ENCODE measurements at regions not wholly inside any gene's neighbourhood (a gene's known extent, or its start where the extent isn't known, plus 50 kb on each side); places are given as distances from the start of the nearest gene placed in this dataset.

DNA sequence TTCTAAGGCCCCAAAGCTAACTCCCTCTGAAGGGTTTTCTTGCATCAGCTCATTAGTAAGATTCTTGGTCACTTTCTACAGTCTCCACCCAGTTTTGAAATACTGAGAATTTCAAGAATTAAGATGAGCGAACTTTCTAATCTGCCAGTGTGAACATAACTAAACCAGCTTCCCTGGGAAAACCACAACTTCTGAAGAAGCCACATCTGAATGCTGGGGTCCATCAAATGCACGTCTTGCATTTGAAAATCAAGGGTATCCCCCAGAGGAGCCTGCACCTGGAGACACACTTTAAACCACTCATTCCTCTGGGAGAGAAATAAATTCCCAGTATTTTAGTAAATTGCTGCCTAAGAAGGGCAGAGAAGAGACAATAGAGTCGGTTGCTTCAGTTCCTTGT, 292.1 kb upstream of the CDH4 start:
- DNase-seq (ENCODE audit: low spot score) = no peak

- DNase-seq (ENCODE audit: low spot score) = no peak
These were observed 291.6 kb upstream of the CDH4 start for GRCh38 chr20:60960500-60960899.

DNA sequence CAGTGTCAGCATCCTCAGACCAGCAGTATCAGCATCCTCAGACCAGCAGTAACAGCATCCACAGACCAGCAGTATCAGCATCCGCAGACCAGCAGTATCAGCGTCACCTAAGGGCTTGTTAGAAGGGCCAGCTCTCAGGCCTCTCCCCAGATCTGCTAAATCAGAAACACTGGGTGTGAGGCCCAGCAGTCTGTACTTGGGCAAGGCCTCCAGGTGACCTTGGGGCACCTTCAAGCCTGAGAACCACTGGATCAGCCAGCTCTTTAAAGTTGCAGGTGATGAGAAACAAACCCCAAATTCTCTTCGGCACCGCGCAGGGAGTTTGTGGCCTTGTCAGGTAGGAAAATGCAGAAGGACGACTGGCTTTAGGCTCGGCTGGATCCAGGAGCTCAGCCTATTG, 290.5 kb upstream of the CDH4 start:
- DNase-seq (ENCODE audit: low spot score) = no peak

- no peak for DNase-seq (ENCODE audit: low spot score)
These were observed 289.6 kb upstream of the CDH4 start for GRCh38 chr20:60962367-60963045.

GRCh38 chr20:60963146-60963545, 288.9 kb upstream of the CDH4 start:
- no peak for DNase-seq (ENCODE audit: low spot score)

- DNase-seq (ENCODE audit: low spot score) = no peak
These were observed 287.1 kb upstream of the CDH4 start for GRCh38 chr20:60964911-60965310.

GRCh38 chr20:60966031-60966430, 286.0 kb upstream of the CDH4 start:
- DNase-seq (ENCODE audit: low spot score) = no peak

DNA sequence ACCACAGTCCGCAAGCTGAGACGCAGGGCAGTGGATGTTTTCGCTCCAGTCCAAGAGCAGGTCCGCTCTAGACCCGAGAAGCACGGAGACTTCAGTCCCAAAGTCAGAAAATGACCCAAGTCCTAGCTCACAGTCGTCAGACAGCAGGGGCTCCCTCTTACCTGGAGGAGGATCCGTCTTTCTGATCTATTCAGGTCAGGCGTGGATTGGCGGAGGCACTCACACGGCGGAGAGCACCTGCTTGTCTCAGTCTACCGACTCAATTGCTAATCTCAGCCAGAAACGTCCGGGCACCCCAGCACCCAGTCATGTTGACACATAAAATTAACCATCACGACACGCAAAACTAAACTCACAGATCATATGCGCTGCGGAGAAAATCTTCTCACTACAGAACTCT, 285.3 kb upstream of the CDH4 start:
- DNase-seq (ENCODE audit: low spot score) = no peak

GRCh38 chr20:60967431-60968316, 284.4 kb upstream of the CDH4 start:
- DNase-seq (ENCODE audit: low spot score) = no peak

DNA sequence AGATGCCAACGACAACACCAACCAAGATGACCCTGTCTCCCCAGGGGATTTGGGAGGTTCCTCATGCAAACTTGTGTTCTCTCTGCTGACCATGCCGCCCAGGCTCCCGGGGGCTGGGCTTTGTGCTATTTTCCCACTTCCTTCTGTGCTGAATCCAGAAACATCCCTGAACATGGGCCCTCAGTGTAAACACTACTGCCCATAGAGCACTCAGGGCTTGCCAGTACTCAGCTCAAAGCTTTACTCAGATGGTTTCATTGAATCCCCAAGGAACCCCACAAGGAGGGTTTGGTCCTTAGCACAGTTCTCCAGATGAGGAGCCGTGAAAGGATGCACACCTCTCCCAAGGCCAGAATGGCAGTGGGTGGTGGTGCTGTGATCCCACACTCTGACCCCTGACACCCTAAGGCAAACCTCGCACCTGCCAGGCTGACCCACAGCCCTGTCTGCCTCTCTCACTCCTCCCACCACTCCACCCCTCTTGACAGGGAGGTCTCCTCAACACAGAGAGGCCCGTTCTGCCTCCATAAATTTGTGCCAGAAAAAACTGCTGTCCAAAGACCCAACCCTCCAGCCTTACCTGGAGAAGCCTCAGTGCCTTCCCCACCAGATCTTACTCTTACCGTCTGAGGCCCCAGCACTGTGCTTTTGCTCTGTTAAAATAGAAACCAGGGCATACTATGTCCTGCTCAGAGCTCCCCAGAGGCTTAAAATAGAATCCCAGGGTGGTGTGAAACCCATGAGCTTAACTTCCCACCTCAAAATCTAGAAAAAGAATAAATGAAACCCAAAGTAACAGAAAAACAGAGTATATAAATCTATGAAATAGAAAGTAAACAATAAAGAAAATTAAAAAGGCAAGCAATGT, 283.0 kb upstream of the CDH4 start:
- no peak for DNase-seq (ENCODE audit: low spot score)

DNA sequence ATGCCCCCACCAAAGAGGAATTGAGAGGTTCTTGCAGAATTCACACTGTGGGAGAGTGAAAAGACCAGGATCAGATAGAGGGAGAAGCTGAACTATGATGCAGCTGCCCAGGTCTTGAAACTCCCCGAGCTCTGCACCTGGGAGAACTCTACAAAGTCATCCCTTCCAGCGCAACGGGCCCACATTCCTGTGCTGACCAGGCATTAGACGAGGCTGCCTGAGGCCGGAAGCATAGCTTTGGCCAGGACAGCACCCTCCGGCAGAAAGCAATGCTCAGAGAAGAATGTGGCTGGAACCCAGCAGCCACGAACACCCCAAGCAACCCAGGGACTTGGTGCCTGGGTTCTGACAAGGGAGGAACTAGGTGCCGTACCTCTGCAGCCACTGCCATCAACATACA, 281.5 kb upstream of the CDH4 start:
- no peak for DNase-seq (ENCODE audit: low spot score)

GRCh38 chr20:60974022-60974421, 278.0 kb upstream of the CDH4 start:
- no peak for DNase-seq (ENCODE audit: low spot score)

- DNase-seq (ENCODE audit: low spot score) = no peak
These were observed 277.6 kb upstream of the CDH4 start for GRCh38 chr20:60974441-60974945.

DNA sequence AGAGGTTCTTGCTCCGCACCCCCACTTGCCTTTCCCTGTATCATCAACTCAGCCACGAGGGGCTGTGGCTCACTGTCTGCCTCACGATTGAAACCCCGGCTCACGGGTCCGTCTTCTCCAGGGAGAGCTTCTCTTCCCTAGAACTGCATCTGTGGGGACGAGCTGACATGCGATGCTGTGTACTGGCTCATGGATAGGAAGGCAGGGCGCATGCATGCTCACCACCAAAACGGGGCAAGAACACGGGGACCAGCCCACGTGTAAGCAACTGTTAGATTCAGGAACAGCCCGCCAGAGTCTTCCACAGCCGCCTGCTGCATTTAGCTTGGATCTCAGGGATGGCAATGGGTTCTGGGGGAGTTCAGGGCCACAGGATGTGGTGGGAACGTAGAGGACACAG, 275.9 kb upstream of the CDH4 start:
- DNase-seq (ENCODE audit: low spot score) = no peak

DNA sequence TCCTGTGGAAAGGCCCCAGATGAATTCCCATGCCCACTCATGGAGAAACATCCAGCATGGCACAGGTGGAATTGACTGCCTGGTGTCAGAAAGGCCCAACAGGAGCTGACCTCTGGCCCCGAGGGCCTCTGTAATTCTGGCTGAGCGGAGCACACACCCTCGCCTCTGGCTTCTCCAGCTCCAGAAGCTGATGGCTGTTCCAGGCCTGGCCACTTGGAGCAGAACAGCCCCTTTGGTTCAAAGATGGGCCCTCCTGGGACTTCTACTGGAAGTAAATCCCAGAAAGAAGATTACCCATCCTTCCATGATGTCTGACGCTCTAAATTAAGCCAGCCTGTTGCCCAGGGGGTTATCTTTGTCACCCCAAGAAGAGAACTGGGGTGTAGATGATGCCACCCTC, 275.1 kb upstream of the CDH4 start:
- no peak for DNase-seq (ENCODE audit: low spot score)

GRCh38 chr20:60977901-60978300, 274.2 kb upstream of the CDH4 start:
- DNase-seq (ENCODE audit: low spot score) = no peak

DNA sequence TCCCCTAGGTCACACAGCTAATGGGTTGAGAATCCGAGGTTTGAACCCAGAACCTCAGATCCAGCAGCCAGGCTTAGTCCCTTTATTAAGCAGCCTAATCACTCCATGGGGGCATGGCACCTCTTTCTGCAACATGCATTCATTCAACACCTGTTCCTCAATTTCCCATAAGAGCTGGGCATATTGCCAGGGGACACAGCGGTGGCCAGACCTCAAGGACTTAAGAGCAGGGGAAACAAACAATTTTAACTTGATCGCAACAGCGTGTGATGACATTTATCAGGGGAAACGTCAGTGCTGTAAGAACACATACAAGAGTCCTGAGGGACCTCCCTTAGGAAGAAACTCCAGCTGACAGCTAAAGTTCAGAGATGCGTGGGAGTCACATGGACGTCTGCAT, 267.4 kb upstream of the CDH4 start:
- no peak for DNase-seq (ENCODE audit: low spot score)

DNA sequence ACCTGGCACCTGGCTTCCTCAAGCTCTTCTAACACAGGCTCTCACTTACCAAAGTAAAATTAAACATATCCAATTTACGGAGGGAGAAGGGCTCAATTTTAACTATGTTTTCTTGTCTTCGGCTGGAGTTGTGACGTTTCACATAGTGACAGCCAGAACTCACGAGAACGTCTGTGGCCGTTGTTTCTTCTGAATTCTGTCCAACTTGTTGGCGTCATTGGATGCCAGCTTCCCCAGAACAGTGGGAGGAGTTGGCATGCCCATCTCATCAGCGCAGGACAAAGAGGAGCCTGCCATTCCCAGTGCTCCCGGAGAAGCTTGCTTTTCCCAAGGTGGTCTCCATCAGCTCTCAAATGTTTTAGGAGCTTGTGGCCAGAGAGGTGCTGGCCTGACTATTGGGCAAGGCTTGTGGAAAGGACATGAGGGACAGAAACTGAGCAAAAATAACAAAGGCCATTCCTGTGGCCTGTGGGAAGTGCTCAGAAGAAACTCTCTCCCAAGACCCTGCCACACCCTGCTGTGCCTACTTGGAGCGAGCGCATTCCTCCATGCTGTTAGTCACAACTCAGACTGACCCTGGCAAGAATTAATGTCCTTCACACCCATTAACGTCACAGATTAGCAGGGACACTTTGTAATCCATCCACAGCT, 265.4 kb upstream of the CDH4 start:
- no peak for DNase-seq (ENCODE audit: low spot score)

GRCh38 chr20:60990061-60990460, 262.0 kb upstream of the CDH4 start:
- DNase-seq (ENCODE audit: low spot score) = no peak

- no peak for DNase-seq (ENCODE audit: low spot score)
These were observed 261.4 kb upstream of the CDH4 start for GRCh38 chr20:60990643-60991042.

DNA sequence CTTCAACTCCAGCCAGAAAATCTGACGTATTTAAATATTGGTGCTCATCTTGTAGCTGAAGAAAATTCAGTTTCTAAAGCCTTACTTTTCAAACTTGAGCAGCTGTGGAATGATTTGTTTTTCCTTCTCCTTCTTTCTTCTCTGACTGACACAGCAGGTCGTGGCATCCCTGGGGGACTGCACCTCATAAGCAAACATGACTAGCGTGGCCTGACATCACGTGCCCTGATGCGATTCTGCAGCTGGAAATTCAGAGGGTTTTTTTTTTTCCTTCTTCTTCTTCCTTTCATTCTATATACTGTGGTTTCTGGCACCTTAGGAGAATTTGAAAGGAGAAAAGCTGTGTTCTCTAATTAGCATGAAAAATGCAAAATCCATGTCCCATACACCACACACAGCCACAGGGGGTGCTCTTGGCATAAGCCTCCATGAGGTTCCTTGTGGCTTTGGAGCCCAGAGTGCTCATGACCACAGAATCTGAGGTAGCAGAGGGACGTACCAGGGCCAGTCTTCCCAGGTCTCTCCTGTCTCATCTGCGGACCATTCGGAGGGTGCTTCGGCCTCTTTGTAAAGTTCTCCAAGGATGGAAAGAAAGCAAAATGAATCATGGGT, 258.5 kb upstream of the CDH4 start:
- DNase-seq (ENCODE audit: low spot score) = no peak

GRCh38 chr20:60999250-60999649, 252.8 kb upstream of the CDH4 start:
- DNase-seq (ENCODE audit: low spot score) = no peak
